HG03097 (cell line): ENCODE measurements at regions not wholly inside any gene's neighbourhood (a gene's known extent, or its start where the extent isn't known, plus 50 kb on each side); places are given as distances from the start of the nearest gene placed in this dataset.

Source experiments
- ATAC-seq: cut with Tn5 transposase; IDR thresholded peaks from one replicate; pipeline ENCODE4 v1.9.1; 2021; ENCODE audit not compliant: unreplicated experiment, low FRiP score

DNA sequence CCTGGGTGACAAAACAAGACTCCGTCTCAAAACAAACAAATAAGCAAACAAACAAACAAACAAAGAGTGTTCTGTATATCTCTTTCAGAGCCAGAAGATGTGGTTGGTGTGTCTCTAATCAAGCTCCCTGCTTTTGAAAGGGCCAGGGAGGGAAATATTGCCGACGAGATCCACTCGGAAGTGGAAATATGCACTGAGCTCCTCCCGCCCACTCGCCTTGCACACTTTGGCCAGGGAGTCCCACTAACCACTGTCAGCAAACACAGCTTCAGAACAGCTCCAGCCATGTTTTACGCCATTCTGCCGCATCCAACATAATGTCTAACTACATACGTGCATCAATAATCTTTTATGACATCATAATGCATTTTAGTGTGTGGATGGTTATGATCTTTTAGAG is 155.5 kb upstream of the VSTM2B start:
- no peak for ATAC-seq

DNA sequence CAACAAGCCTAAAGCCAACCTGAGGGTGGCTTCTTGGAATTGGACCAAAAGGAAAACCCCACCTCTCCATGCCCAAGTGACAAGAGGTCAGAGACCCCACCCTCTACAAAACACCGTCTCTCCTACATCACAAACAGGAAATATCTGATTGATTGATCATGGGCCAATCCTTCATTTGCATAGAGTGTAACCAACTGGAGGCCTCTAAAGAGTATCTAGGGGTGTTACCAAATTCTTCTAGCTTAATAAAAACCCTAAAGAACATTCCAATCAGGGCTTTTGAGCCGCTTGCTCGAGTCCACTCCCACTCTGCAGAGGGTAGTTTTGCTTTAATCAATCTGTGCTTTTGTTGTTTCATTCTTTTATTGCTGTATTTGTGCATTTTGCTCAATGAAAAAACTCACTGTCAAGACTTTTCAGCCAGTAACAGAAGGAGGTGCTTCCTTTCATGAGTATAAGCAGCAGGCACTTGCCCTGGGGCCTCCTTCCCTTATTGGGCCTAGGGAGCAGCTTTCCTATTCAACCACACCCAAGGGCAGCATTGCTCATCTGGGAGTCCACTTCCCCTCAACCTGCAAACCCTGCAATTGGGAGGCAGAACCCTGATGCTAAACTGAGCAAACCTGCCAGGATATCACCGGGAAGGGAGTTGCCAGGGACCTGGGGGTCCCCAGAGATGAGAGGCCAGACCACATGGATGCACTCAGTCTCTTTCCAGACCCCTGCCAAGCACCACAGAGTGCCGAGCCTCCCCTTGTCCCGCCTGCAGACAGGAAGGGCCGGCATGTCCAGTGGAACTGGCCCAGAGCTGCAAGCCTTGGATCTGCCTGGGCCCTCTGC is 154.3 kb upstream of the VSTM2B start:
- no peak for ATAC-seq

DNA sequence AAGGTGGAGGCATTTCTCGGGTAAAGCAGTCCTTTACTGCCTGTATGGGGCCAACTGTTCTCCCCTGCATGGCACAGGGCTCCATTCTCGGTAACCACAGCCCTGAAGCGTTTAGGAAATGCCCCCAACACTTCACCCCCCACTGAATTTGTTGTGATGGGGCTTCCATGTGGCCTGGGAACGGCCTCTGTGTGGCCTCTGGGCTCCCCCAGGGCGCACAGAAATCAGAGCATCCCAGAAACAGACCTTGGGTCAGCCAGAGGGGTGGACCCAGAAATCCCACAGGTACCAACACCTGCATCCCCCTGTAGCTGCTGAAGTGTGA is 153.7 kb upstream of the VSTM2B start:
- ATAC-seq, result no peak

DNA sequence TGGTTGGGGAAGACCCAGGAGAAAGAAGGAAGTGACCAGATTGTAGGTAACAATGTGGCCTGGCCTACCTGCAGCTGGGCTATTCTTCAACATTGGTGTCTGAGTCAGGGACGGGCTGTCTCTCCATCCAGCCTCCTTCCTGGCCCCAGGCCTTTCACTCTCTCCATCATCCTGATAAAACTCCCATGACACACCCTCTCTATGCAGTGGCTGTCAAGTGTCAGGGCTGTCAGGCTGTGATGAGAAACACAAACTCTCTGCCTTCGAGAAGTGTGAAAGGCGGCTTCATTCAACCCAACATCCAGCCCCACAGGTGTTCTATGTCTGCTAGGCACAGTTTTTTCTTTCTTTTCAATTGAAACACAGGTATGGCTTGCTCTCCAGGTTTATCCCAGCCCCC is 153.3 kb upstream of the VSTM2B start:
- ATAC-seq, result no peak

DNA sequence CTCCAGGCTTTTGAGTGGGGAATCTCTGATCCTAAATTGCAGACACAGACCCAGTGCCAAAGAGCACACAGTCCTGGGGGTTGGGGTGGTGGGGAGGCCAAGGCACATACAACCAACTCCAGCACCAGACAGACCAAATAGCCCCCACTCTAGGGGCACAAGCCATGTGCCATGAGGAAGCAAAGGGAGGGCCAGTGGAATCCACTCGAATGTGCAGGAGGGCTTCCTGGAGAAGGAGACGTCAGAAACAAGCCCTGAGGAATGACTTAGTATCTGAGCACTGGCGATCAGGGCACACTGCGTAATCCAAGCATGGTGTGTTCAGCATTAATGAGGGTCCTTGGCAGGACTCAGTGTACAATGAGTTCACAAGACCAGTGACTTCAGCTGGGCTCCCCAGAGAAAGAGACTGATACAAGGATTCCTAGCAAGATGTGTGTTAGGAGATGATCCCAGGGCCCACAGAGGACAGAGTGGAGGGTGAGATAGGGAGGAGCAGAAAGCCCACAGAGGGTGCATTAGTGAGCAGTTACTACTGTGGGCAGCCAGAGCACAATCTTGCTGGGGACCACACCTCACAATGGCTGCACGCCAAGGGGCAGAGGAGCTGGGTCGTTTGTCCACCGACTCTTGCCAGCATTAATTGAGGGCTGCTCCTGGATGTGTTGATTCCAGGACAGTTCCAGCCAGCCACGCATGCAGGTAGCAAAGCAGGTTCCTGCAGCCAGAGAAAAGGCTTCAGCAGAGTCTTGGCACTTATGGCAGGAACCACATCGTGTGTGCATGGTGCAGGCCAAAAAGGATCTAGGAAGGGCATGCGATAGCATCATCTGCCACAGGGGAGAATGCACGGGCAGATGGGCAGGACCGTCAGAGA is 152.6 kb upstream of the VSTM2B start:
- ATAC-seq, result no peak

DNA sequence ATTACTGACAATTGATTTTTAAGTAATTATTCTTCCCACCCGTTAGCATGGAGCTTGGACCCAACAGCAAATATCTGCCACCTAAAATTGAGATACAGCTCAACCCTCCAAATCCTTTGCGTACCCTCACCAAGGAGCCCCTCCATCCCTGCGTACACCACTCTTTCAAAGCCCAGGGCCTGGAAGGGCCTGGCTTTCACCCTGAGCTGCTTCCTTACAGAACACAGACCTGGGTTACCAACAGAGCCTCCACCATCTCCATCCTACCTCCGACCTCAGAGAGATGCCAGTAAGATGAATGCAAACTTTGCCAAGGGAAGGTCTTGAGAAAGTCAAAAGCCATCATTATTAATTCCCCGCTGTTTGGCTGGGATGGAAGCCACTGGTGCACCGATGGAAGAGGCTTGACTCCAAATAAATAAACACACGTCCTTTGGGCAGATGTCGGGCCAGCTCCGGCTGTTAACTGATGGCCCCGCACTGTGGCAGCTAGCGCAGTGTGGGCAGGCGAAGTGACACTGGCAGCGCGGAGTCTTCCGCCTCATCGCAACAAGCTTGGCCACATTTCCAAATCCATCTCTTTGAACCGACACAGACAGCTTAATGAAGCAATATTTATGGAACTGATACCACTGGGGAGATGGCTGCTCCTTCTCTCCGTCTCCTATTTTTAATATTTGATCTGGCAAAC is 150.2 kb upstream of the VSTM2B start:
- ATAC-seq, result no peak

DNA sequence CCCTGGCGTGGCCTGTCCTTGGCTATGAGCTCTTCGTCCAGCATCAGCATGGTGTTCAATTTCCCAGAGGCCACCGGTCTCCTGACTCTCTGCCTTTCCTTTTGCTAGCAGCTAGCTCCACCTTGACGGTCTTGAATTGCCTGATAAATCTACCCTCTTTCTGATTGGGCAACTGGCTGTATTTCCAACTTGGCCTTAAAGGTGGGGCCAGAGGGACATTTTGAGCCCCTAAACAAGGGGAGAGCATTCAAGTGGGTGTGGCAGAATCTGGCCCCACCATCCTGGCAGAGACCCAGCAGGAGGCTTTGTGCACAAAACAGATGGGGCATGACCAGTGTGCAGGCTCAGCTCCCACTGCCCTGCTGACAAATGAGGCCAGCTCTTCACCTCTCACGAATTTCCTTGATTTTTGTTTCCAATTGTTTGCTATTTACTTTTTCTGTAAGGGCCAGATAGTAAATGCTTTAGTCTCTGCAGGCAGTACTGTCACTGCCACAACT is 148.9 kb upstream of the VSTM2B start:
- ATAC-seq, result no peak

DNA sequence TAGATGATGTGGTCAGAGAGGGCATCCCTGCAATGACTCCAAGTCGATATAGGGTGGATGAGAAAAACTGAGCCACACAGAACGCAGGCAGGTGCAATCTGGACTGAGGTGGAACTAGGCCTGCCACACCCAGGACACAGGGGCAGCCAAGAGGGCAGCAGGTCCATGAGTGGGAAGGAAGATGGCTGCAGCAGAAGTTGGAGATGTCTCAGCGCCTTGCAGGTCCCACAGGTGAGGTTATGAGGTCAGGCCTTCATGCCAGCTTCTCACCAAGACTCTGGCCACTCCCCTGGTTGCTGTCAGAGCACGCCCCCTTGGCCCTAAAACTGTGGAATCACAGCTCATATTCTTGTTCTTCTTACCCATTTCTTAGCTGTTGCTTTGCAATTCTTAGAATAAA is 147.7 kb upstream of the VSTM2B start:
- ATAC-seq, result no peak

DNA sequence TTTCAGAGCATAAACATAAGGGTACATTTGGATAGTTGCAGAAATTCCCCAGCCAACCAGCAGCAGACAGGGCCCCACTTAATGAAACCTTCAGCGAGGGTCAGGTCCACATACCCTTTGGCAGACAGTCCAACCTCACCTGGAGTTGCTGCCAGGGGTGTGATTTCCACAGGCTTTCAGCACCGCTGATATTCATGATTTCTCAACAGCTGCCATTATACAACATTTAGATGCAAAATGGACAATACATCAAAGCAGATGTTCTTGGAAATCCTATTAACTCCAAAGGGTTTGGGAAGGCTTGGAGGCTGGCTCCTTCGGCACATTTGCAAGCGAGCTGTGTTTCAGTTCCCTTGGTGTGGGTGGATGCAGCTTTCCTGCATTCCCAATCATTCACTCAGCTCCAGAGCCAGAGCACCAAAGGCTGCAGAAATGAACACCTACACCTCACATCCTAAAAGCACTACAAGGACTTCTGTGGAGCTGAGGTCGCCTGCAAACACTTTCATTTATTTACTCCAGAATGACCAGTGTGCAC is 147.2 kb upstream of the VSTM2B start:
- ATAC-seq, result no peak

DNA sequence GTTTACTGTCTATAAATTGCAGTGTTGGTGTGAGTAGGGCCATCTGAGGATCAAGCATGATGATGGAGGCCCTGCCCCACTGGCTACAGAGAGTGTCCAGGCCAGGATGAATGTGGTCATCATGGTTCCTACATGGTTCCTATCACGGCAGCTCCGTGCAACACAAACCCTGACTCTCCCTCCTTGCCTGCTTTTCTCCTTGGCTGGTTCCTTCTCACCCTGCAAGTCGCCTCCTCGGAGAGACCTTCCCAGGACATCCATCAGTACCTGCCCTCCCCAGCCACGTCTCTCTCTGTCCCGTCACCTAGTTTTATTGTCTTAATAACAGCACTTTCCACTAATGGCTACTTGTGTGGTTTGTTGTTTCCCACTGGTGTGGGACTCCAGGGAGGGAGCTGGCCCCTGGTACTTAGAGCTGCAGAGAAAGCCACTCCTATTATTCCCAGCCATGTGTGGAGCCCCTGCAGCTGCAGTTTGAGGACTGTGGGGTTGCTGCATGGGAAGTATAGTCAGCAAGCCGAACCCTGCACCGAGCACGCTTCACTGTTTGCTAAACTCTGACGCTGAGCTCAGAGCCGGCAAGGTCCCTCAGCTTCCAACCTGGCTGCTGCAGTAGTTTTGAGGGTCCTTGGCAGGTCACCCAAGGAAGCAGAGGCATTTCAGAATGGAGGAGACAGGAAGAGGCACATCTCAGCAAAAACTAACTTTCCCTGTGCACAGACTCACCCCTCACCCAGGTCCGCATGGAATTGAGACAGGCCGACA is 146.4 kb upstream of the VSTM2B start:
- ATAC-seq, result no peak

DNA sequence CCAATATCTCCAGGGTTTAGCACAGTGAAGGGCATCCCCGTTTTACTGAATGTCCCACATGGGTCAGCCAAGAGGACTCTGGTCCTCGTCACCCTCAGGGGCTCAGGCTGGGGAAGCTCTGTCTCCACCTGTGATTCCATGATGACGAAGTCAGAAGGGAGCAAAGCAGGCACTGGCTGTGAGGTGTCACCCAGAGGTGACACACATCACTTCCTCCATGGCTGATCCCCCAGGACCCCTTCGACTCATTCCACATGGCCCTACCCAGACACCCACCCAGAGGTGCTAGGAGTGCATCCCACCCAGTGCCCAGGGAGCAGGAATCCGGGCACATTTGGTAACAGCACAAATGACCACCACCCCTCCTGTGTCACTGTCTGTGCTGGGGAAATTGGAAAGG is 145.2 kb upstream of the VSTM2B start:
- ATAC-seq, result no peak

DNA sequence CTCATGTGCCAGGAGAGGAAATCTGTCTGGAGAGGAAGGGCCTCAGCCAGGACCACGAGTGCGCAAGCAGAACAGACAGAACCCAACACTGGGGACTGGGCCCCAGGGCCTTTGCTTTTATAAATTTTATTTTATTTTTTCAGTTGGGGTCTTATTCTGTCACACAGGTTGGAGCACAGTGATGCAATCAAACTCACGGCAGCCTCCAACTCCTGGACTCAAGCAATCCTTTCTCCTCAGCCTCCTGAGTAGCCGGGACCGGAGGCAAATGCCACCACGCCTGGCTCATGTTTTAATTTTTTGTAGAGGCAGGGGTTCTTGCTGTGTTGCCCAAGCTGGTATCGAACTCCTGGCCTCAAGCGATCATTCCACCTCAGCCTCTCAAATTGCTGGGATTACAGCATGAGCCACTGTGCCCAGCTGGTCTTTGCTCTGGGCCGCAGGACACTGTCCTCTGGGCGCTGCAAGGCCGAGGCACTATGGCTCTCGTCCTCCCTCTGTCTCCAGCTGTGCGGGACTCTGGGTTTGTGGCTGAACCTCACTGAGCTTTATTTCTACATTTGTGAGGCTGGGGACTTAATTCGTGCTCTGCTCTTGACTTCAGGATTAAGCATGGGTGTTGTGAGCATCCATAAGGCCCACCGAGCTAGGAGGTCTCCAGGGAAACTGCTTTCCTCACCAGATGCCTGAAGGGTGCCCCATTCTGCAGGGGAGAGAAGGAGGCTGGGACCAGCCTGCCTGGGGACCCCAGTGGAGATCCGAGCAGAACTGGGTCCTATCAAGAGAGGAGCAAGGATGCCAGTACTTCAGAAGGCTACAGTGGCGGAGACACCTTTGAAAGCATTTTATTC is 144.2 kb upstream of the VSTM2B start:
- no peak for ATAC-seq

DNA sequence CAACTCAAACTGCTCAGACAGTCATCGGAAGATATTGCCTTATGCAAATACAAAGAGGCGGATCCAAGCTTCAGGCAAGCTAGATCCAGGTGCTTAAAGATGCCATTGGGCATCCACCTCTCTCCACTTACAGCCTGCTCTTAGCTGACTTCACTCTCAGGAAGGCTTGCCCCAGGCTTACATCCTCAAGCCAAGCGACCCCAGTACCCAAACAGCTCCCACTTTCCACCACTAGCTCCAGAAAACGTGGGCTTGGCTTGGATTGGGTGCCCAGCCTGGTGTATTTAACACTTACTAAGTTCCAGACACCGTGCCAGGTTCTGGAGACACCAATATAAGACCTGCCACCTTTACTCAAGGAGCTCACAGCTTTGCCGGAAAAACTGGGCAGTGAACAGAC is 142.1 kb upstream of the VSTM2B start:
- ATAC-seq, result no peak

DNA sequence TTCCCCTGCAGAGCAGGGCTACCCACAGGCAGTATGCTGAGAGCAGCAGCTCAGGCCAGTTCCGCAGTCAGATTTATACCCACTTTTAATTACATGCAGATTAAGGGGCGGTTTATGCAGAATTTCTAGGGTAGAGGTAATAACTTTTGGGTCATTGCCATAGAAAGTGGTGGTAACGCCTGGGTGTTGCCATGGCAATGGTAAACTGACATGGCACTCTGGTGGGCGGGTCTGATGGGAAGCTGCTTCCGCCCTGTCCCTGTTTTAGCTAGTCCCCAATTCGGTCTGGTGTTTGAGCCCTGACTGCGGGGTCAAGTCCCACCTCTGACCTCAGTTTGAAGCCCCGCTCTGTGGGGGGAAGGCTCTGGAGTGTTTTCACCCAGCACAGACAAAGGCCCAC is 141.1 kb upstream of the VSTM2B start:
- no peak for ATAC-seq

DNA sequence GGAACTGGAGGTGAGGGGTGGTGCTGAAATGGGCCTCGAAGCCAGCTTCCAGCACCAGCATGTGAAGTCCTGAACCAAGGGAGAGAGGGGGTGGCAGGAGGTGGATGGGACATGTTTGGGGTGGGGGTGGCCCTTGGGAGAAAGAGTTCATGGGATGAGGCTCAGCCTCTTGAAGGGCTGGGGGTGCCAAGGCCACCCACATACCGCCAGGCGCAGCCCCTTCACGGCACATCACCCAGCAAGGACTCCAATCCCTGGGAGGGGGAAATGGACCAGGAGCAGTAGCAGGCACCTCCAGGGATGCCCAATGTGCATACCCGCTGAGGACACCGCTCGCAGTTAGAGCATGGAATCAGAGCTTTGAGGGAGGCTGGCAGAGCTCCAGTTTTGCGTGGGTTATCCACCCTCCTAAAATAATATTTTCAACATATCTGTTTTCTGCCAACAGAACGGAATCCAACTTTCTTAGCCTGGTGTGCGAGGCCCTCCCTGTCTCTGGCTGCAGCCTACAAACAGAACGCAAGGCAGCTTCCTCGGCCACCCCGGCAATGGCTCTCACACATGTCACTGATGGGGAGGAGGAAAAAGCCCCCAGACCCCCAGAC is 140.5 kb upstream of the VSTM2B start:
- ATAC-seq, result no peak

DNA sequence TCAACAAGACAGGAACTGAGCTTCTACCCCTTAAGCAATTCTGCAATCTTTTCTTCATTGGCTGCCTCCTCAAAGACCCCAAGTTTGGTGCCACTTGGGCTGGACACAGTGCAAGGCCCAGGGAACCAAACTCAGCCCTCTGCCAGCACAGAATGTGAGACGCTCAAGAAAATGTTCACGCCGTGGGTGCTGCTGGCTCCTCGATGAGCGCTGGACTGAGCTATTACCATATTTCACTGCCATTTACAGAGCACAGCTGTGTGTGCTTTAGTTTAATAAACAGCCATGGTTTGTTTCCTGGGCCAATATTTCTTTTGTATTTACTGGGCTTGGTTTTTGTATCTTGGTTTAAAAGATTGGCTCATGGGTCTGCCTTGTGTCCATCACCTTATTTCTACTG is 138.8 kb upstream of the VSTM2B start:
- ATAC-seq, result no peak

DNA sequence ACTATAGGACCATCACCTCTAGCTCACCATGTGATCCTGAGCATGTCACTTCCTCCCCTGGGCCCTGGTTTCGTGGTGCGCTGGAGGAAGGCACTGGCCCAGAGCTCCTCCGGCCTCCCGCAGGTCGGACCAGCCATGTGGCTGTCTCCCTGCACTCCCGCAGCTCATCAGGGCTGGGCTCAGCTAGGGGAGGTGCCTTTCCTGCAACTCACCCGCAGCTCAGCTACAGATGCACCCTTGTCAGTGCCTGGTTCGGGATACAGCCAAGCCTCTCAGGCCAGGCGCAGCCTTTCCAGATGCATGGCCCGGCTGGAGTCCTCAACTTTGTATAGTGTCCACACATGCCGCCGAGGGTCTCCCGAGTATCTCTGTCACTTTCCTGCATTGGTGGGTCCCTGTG is 138.2 kb upstream of the VSTM2B start:
- no peak for ATAC-seq

DNA sequence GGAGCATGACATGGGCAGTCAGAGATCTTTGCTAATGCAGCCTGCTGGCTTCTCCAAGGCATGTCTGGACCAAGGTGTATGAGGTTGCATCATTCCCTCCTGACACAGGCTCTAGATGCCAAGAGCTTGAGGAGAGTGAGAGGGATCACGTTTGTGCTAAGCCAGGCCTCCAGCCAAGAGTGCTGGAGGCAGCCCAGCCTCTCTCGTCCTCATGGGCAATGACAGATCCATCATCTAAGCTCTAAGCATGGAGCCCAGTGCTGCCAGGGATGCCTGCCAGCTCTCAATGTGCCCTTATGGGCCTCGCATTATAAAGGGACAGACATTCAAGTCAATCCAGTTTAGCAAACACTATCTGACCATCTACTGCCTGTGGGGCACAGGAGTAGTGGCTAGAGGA is 136.3 kb upstream of the VSTM2B start:
- ATAC-seq, result no peak

DNA sequence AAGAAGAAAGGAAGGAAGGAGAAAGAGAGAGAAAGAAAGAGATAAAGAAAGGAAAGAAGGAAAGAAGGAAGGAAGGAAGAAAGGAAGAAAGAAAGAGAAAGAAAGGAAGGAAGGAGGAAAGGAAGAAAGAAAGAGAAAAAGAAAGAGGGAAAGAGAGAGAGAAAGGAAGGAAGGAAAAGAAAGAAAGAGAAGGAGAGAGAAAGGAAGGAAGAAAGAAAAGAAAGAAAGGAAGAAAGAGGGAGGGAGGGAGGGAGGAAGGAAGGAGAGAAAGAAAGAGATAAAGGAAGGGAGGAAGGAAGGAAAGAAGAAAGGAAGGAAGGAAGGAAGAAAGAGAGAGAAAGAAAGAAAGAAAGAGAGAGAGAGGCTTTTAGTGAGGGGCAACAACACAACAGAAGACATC is 135.1 kb upstream of the VSTM2B start:
- ATAC-seq, result no peak
